ENCODE measurements at regions not wholly inside any gene's neighbourhood (a gene's known extent, or its start where the extent isn't known, plus 50 kb on each side); places are given as distances from the start of the nearest gene placed in this dataset.

GRCh38 chr13:85608255-85608829 lies 190.9 kb downstream of the SLITRK6 start:
- WGBS, 2 donors (ENCODE audit: low coverage in 1 of 2) = 77 to 94% methylated on average over 5 to 6 of the region's 7 CpGs
- no peaks in the 10 kb centered on the region for H3K27me3 ChIP-seq
- ATAC-seq = no peak
- H3K36me3 ChIP-seq = no peaks in the 10 kb centered on the region
- no peaks in the 10 kb centered on the region for H3K9me3 ChIP-seq
- H3K27ac ChIP-seq = no peak overlapping the region
- H3K4me3 ChIP-seq = no peak overlapping the region
- no peaks in the 10 kb centered on the region for H3K4me1 ChIP-seq
- no peak for TF ChIP-seq CTCF (IDR thresholded peaks at IDR 0.05)
- TF ChIP-seq POLR2AphosphoS5 (IDR thresholded peaks at IDR 0.05) = no peak
- TF ChIP-seq EP300 (IDR thresholded peaks at IDR 0.05) = no peak
- no peak for TF ChIP-seq POLR2A (IDR thresholded peaks at IDR 0.05)

- Histone ChIP-seq H3K4me1 (no peaks in the 10 kb centered on the region), H3K9me3 (no peaks in the 10 kb centered on the region), H3K27ac (no peak overlapping the region), H3K36me3 (no peaks in the 10 kb centered on the region), H3K27me3 (no peaks in the 10 kb centered on the region), H3K4me3 (no peak overlapping the region)
- no peak for TF ChIP-seq POLR2AphosphoS5 (IDR thresholded peaks at IDR 0.05)
- TF ChIP-seq CTCF (IDR thresholded peaks at IDR 0.05) = no peak
- TF ChIP-seq EP300 (IDR thresholded peaks at IDR 0.05) = no peak
- no peak for TF ChIP-seq POLR2A (IDR thresholded peaks at IDR 0.05)
- 62 to 89% methylated on average over 1 of the region's 1 CpG for WGBS, 2 donors (ENCODE audit: low coverage in 1 of 2)
- ATAC-seq = no peak
Observed at GRCh38 chr13:85603735-85604134, 195.5 kb downstream of the SLITRK6 start.

- Histone ChIP-seq H3K36me3 (no peaks in the 10 kb centered on the region), H3K27ac (no peak overlapping the region), H3K4me1 (no peaks in the 10 kb centered on the region), H3K4me3 (no peak overlapping the region), H3K27me3 (no peaks in the 10 kb centered on the region), H3K9me3 (no peaks in the 10 kb centered on the region)
- no peak for TF ChIP-seq CTCF (IDR thresholded peaks at IDR 0.05)
- no peak for TF ChIP-seq POLR2A (IDR thresholded peaks at IDR 0.05)
- TF ChIP-seq POLR2AphosphoS5 (IDR thresholded peaks at IDR 0.05) = no peak
- no peak for TF ChIP-seq EP300 (IDR thresholded peaks at IDR 0.05)
- 45 to 53% methylated on average over 2 of the region's 2 CpGs for WGBS, 2 donors (ENCODE audit: low coverage in 1 of 2)
- ATAC-seq = no peak
Observed at GRCh38 chr13:85601526-85601925, 197.7 kb downstream of the SLITRK6 start.

GRCh38 chr13:85597790-85598500 lies 201.3 kb downstream of the SLITRK6 start:
- Histone ChIP-seq H3K4me3 (no peak overlapping the region), H3K9me3 (no peaks in the 10 kb centered on the region), H3K27ac (no peak overlapping the region), H3K36me3 (no peaks in the 10 kb centered on the region), H3K4me1 (no peaks in the 10 kb centered on the region), H3K27me3 (no peaks in the 10 kb centered on the region)
- ATAC-seq = no peak
- no peak for TF ChIP-seq CTCF (IDR thresholded peaks at IDR 0.05)
- TF ChIP-seq POLR2AphosphoS5 (IDR thresholded peaks at IDR 0.05) = no peak
- WGBS, 2 donors (ENCODE audit: low coverage in 1 of 2) = 85 to 90% methylated on average over 3 to 4 of the region's 4 CpGs

GRCh38 chr13:85592211-85592610 lies 207.0 kb downstream of the SLITRK6 start:
- no peak overlapping the region for H3K27ac ChIP-seq
- no peak overlapping the region for H3K4me3 ChIP-seq
- no peaks in the 10 kb centered on the region for H3K27me3 ChIP-seq
- ATAC-seq = no peak
- TF ChIP-seq CTCF (IDR thresholded peaks at IDR 0.05) (no peak), POLR2A (IDR thresholded peaks at IDR 0.05) (no peak), POLR2AphosphoS5 (IDR thresholded peaks at IDR 0.05) (no peak), EP300 (IDR thresholded peaks at IDR 0.05) (no peak)
- H3K36me3 ChIP-seq = no peaks in the 10 kb centered on the region
- no peaks in the 10 kb centered on the region for H3K4me1 ChIP-seq
- no peaks in the 10 kb centered on the region for H3K9me3 ChIP-seq
- WGBS, 2 donors (ENCODE audit: low coverage in 1 of 2) = 85 to 90% methylated on average over 1 to 2 of the region's 2 CpGs
